PC-9 (cell line): ENCODE measurements at regions not wholly inside any gene's neighbourhood (a gene's known extent, or its start where the extent isn't known, plus 50 kb on each side); places are given as distances from the start of the nearest gene placed in this dataset.
"Not testable (repeated sequence)": the region's sequence is repeated elsewhere in the genome, so short reads cannot be mapped to it uniquely, and the experiment has no call there.

Experiments used
- EZH2 ChIP-seq: fragments of 200-600 bp; sonication (generic); IDR thresholded peaks from 2 replicates; pipeline ENCODE4 v1.8.0; 2017; ENCODE audit warnings: antibody characterized with exemption, low read depth
- TF ChIP-seq, protein P1 (sequence below): fragments of 200-600 bp; sonication (generic); conservative IDR thresholded peaks from 2 replicates; pipeline ENCODE4 v1.6.1; 2017; ENCODE audit warnings: mixed run types, antibody characterized with exemption, mild to moderate bottlenecking, moderate library complexity

DNA sequence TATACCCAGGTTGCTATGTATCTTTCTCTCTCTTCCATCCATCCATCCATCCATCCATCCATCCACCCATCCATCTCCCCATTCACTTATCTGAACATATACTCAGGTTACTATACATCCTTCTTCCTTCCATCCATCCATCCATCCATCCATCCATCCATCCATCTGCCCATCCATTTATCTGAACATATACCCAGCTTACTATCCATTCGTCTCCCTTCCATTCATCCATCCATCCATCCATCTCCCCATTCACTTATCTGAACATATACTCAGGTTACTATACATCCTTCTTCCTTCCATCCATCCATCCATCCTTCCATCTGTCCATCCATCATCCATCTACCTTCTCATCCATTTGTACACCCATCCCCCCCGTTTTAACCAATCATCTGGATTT lies 75.9 kb upstream of the SFSWAP start:
- TF ChIP-seq, protein P1, sequence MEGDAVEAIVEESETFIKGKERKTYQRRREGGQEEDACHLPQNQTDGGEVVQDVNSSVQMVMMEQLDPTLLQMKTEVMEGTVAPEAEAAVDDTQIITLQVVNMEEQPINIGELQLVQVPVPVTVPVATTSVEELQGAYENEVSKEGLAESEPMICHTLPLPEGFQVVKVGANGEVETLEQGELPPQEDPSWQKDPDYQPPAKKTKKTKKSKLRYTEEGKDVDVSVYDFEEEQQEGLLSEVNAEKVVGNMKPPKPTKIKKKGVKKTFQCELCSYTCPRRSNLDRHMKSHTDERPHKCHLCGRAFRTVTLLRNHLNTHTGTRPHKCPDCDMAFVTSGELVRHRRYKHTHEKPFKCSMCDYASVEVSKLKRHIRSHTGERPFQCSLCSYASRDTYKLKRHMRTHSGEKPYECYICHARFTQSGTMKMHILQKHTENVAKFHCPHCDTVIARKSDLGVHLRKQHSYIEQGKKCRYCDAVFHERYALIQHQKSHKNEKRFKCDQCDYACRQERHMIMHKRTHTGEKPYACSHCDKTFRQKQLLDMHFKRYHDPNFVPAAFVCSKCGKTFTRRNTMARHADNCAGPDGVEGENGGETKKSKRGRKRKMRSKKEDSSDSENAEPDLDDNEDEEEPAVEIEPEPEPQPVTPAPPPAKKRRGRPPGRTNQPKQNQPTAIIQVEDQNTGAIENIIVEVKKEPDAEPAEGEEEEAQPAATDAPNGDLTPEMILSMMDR = not testable (repeated sequence)
- TF ChIP-seq EZH2 = not testable (repeated sequence)
